Tibial artery (tissue), 4 donors: ENCODE measurements at regions not wholly inside any gene's neighbourhood (a gene's known extent, or its start where the extent isn't known, plus 50 kb on each side); places are given as distances from the start of the nearest gene placed in this dataset.

ENCODE experiments used
- DNase-seq, 2 donors: peaks; one replicate each; pipeline ENCODE4 v3.0.0-alpha.2; 2019
- H3K27ac ChIP-seq, 2 donors: fragments of 200-600 bp; sonication (generic) in 1 of 2; 1 replicate in 1 of 2; 2 replicates in 1 of 2; pipeline ENCODE4 v1.5.1; 2018 to 2019; ENCODE audit warnings: mild to moderate bottlenecking in 1 of 2
- H3K27me3 ChIP-seq, 2 donors: fragments of 200-600 bp; sonication (generic) in 1 of 2; one replicate each; pipeline versions ENCODE4 v1.5.1 to v1.6.0; 2016 to 2019
- H3K36me3 ChIP-seq, 3 donors: fragments of 200-600 bp; sonication (generic) in 2 of 3; one replicate each; pipeline ENCODE4 v1.5.1; 2016 to 2019; ENCODE audit warnings: mild to moderate bottlenecking in 2 of 3
- H3K4me1 ChIP-seq, 4 donors: fragments of 200-600 bp; sonication (generic) in 2 of 4; 1 replicate in 3 of 4; 2 replicates in 1 of 4; pipeline ENCODE4 v1.5.1; 2016 to 2019
- H3K4me3 ChIP-seq, 2 donors: fragments of 200-600 bp; sonication (generic) in 1 of 2; 1 replicate in 1 of 2; 2 replicates in 1 of 2; pipeline ENCODE4 v1.5.1; 2018 to 2019; ENCODE audit warnings: mild to moderate bottlenecking in 2 of 2
- H3K9me3 ChIP-seq, 3 donors: fragments of 200-600 bp; sonication (generic) in 1 of 3; one replicate each; pipeline ENCODE4 v1.5.1; 2016 to 2019
- intact Hi-C: fragments of 100-400 bp; cut with DNase I; formaldehyde crosslinking; loops from one replicate; pipeline ENCODE4 v1.15.0; 2023; ENCODE audit warnings: low total_unique reads
- TF ChIP-seq, protein P1 (sequence below), 2 experiments: fragments of 200-600 bp in 1 of 2; fragments of 450-650 bp in 1 of 2; IDR thresholded peaks; one replicate each; pipeline ENCODE4 v1.5.1; 2017 to 2019; ENCODE audit warnings: antibody characterized with exemption in 2 of 2, mild to moderate bottlenecking in 1 of 2, moderate library complexity in 1 of 2

DNA sequence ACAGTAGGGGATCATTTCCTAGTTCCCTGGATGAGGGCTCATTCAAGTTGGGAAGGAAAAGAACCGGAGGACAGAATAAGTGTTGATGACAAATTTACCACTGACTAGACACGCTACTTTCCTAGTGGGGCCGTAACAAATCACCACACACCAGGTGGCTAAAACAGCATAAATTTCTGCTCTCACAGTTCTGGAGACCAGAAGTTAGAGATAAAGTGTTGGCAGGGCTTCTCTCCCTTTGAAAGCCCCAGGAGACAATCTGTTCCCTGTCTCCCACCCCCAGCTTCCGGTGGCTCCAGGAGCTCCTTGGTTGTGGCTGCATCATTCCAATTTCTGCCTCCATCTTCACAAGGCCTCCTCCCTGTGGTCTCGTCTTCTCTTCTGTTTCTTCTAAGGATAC is 65.4 kb upstream of the ARGLU1 start:
- Histone ChIP-seq H3K4me3 (no peak overlapping the region), H3K9me3 (no peaks in the 10 kb centered on the region), H3K4me1 (no peaks in the 10 kb centered on the region), H3K27me3 (no peaks in the 10 kb centered on the region), H3K36me3 (no peaks in the 10 kb centered on the region), H3K27ac (no peak overlapping the region)
- DNase-seq = no peak
- TF ChIP-seq, protein P1, sequence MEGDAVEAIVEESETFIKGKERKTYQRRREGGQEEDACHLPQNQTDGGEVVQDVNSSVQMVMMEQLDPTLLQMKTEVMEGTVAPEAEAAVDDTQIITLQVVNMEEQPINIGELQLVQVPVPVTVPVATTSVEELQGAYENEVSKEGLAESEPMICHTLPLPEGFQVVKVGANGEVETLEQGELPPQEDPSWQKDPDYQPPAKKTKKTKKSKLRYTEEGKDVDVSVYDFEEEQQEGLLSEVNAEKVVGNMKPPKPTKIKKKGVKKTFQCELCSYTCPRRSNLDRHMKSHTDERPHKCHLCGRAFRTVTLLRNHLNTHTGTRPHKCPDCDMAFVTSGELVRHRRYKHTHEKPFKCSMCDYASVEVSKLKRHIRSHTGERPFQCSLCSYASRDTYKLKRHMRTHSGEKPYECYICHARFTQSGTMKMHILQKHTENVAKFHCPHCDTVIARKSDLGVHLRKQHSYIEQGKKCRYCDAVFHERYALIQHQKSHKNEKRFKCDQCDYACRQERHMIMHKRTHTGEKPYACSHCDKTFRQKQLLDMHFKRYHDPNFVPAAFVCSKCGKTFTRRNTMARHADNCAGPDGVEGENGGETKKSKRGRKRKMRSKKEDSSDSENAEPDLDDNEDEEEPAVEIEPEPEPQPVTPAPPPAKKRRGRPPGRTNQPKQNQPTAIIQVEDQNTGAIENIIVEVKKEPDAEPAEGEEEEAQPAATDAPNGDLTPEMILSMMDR (IDR thresholded peaks at IDR 0.05) = no peak
- intact Hi-C loops = no loop called here

DNA sequence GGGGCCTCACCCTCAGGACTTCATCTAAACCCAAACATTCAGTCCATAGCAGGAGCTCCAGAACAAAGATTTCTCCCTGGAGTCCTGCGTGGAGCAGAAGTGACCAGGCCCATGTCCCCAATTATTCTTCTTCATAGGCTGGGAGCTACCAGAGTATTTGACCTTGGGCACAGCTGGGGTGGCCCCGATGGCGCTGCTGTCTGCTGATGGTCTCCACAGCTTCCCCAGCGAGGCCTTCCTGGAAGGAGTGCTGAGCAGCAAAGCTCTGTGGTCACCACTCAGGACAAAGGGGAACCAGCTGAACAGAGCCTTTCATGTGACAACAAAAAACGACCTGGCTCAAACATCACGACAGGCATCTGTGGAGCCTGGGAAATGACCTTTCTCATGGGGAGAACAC is 62.7 kb upstream of the ARGLU1 start:
- H3K36me3 ChIP-seq = no peaks in the 10 kb centered on the region
- H3K4me1 ChIP-seq = no peaks in the 10 kb centered on the region
- no peak overlapping the region for H3K27ac ChIP-seq
- peaks cover 0 to 7% of the 10 kb centered on the region in 2 donors for H3K27me3 ChIP-seq
- no peak overlapping the region for H3K4me3 ChIP-seq
- intact Hi-C loops = no loop called here
- DNase-seq = no peak
- no peaks in the 10 kb centered on the region for H3K9me3 ChIP-seq
- TF ChIP-seq, protein P1 (IDR thresholded peaks at IDR 0.05) = no peak

DNA sequence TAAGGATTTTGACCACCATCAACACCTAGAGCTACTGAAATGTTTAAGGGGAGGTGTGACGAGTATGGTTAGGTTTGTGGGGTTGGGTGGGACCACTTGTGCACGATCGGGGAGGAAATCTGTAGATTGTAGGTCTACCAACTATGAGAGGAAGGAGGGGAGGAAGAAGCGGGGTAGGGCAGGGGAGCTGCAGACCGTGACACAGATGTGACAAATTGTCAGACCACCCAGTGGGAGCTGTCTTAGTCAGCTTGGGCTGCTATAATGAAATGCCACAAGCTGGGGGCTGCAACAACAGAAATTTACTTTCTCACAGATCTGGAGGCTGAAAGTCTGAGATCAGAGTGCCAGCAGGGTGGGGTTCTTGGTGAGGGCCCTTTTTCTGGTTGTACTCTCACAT is 62.2 kb upstream of the ARGLU1 start:
- intact Hi-C loops = no loop called here
- H3K4me3 ChIP-seq = no peak overlapping the region
- DNase-seq = no peak
- TF ChIP-seq, protein P1 (IDR thresholded peaks at IDR 0.05) = no peak
- H3K27ac ChIP-seq = no peak overlapping the region
- peaks cover 0 to 9% of the 10 kb centered on the region in 2 donors for H3K27me3 ChIP-seq
- no peaks in the 10 kb centered on the region for H3K9me3 ChIP-seq
- H3K4me1 ChIP-seq = no peaks in the 10 kb centered on the region
- no peaks in the 10 kb centered on the region for H3K36me3 ChIP-seq

DNA sequence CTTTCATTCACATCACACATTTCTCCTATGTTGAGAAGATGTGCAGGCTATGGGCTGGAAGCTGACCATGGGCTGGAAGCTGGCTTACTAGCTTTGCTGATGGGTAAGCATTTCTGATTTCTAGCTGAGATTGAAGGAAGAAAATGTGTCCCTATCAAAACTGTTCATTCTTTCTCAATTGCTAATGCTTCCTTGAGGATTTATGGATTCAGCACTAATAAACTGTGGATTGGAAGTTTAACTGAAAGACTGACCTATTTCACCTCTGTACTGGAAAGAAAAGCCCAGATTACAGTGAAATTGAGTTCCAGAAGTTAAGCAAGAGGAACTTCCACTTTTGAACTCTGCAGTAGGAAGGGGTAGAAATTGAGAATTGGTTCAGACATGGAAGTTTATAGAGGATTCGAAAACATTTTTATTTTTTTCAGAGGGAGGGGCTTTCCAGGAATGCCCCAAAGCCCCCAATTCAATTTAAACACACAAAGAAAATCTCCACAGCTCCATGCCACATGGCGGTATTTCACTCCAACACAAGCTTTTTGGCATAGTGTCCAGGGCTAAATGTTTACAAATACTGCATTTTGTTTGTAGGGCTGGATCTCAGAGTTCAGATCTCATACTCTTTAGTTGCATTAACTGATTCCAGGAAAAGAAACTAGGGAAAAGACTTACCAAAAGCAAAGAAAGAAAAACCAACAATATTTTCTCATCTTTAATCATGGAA is 61.2 kb upstream of the ARGLU1 start:
- DNase-seq = no peak
- intact Hi-C loops = no loop called here
- TF ChIP-seq, protein P1 (IDR thresholded peaks at IDR 0.05) = no peak
- Histone ChIP-seq H3K27me3 (peaks cover 0 to 15% of the 10 kb centered on the region in 2 donors), H3K36me3 (no peaks in the 10 kb centered on the region), H3K27ac (no peak overlapping the region), H3K4me1 (no peaks in the 10 kb centered on the region), H3K9me3 (no peaks in the 10 kb centered on the region), H3K4me3 (no peak overlapping the region)

DNA sequence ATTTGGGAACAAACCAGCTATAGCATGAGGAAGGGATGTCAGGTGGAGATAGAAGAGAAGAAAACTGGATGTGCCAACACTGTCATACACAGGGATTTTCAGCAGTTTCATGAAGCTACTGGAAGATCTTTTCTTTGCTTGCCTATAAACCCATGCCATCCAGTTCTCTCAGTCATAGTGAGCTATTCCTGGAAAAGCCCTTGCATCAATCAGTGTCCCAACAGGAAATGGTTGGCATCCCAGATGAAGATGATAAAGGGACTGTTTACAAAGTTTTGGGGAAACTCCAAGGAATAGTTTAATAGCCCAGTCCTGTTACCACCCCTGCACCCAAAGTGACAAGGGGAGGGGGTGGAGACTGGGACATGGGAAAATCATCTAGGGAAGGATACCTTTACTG is 58.5 kb upstream of the ARGLU1 start:
- Histone ChIP-seq H3K4me3 (no peak overlapping the region), H3K4me1 (no peaks in the 10 kb centered on the region), H3K27me3 (peaks cover 0 to 24% of the 10 kb centered on the region in 2 donors), H3K9me3 (no peaks in the 10 kb centered on the region), H3K36me3 (no peaks in the 10 kb centered on the region), H3K27ac (no peak overlapping the region)
- no peak for DNase-seq
- intact Hi-C loops = no loop called here
- TF ChIP-seq, protein P1 (IDR thresholded peaks at IDR 0.05) = no peak
